Left lung (tissue), 4 donors: ENCODE measurements at regions not wholly inside any gene's neighbourhood (a gene's known extent, or its start where the extent isn't known, plus 50 kb on each side); places are given as distances from the start of the nearest gene placed in this dataset.
A peak's percentile ranks its signal among the peaks of the same experiment; 100 is the strongest.
"Not testable (repeated sequence)": the region's sequence is repeated elsewhere in the genome, so short reads cannot be mapped to it uniquely, and the experiment has no call there.

Source experiments
- ATAC-seq: fragments of 200-7000 bp; cut with Tn5 transposase; one replicate; pipeline ENCODE4 v1.9.1; 2020; ENCODE audit warnings: moderate library complexity
- DNase-seq, 4 donors: peaks; one replicate each; pipeline ENCODE4 v3.0.0-alpha.2; 2013 to 2020
- H3K27ac ChIP-seq, 2 donors: fragments of 200-600 bp; sonication (generic) in 1 of 2; one replicate each; pipeline versions ENCODE4 v1.5.0 to v1.8.0; 2020 to 2021
- H3K27me3 ChIP-seq, 2 donors: fragments of 200-600 bp; sonication (generic) in 1 of 2; one replicate each; pipeline versions ENCODE4 v1.5.0 to v1.8.0; 2020 to 2021
- H3K36me3 ChIP-seq, 2 donors: fragments of 200-600 bp; sonication (generic) in 1 of 2; one replicate each; pipeline versions ENCODE4 v1.5.0 to v1.8.0; 2020 to 2021
- H3K4me1 ChIP-seq, 2 donors: fragments of 200-600 bp; one replicate each; pipeline ENCODE4 v1.8.0; 2021
- H3K4me3 ChIP-seq, 2 donors: fragments of 200-600 bp; sonication (generic) in 1 of 2; one replicate each; pipeline versions ENCODE4 v1.5.0 to v1.8.0; 2020 to 2021; ENCODE audit warnings: mild to moderate bottlenecking in 1 of 2
- H3K9me3 ChIP-seq, 2 donors: fragments of 200-600 bp; sonication (generic) in 1 of 2; one replicate each; pipeline versions ENCODE4 v1.5.0 to v1.8.0; 2020 to 2021
- CTCF ChIP-seq, 2 donors: fragments of 200-600 bp; sonication (generic) in 1 of 2; IDR thresholded peaks; one replicate each; pipeline versions ENCODE4 v1.5.0 to v1.8.0; 2021; ENCODE audit warnings: antibody characterized with exemption in 2 of 2
- intact Hi-C, 2 donors: fragments of 100-400 bp; cut with DNase I; formaldehyde crosslinking; loops; one replicate each; pipeline versions ENCODE4 v1.11.2 to v1.14.2; 2022
- donor health status: DM: no; HTN: yes; CAD: no.
- donor health status: DM: no; HTN: no; CAD: no.

- no peak for ATAC-seq
- Histone ChIP-seq H3K4me1 (no peaks in the 10 kb centered on the region), H3K27ac (no peak overlapping the region), H3K27me3 (no peaks in the 10 kb centered on the region), H3K36me3 (no peaks in the 10 kb centered on the region), H3K4me3 (no peak overlapping the region), H3K9me3 (peaks cover 0 to 6% of the 10 kb centered on the region in 2 donors)
- no peak for TF ChIP-seq CTCF (IDR thresholded peaks at IDR 0.05)
- no peak for DNase-seq
- intact Hi-C loops, result no loop called here
These were observed 153.4 kb downstream of the JRKL start for GRCh38 chr11:96543177-96543576.

- H3K4me3 ChIP-seq, H3K36me3 ChIP-seq, H3K27ac ChIP-seq, H3K4me1 ChIP-seq, ATAC-seq, intact Hi-C loops, H3K27me3 ChIP-seq, H3K9me3 ChIP-seq: not testable (repeated sequence)
- DNase-seq, result peak in 1 of 4 donors; percentile 54
These were observed 155.4 kb downstream of the JRKL start for GRCh38 chr11:96545192-96545591.

GRCh38 chr11:96551136-96551535, 161.3 kb downstream of the JRKL start:
- TF ChIP-seq CTCF (IDR thresholded peaks at IDR 0.05), result no peak
- DNase-seq (no peak), ATAC-seq (no peak)
- Histone ChIP-seq H3K4me3 (no peak overlapping the region), H3K36me3 (no peaks in the 10 kb centered on the region), H3K4me1 (no peaks in the 10 kb centered on the region), H3K27ac (no peak overlapping the region), H3K27me3 (no peaks in the 10 kb centered on the region), H3K9me3 (no peaks in the 10 kb centered on the region)
- intact Hi-C loops, result no loop called here

GRCh38 chr11:96554236-96554820, 164.5 kb downstream of the JRKL start:
- ATAC-seq (no peak), DNase-seq (no peak)
- no peak for TF ChIP-seq CTCF (IDR thresholded peaks at IDR 0.05)
- Histone ChIP-seq H3K4me3 (no peak overlapping the region), H3K27me3 (no peaks in the 10 kb centered on the region), H3K4me1 (no peaks in the 10 kb centered on the region), H3K9me3 (no peaks in the 10 kb centered on the region), H3K27ac (no peak overlapping the region), H3K36me3 (no peaks in the 10 kb centered on the region)
- intact Hi-C loops, result no loop called here

- intact Hi-C loops, ATAC-seq, H3K4me1 ChIP-seq, H3K36me3 ChIP-seq, H3K9me3 ChIP-seq, DNase-seq, H3K27me3 ChIP-seq, H3K4me3 ChIP-seq, H3K27ac ChIP-seq: not testable (repeated sequence)
These were observed 166.0 kb downstream of the JRKL start for GRCh38 chr11:96555826-96556225.

- intact Hi-C loops, H3K4me1 ChIP-seq, DNase-seq, H3K36me3 ChIP-seq, H3K27me3 ChIP-seq, ATAC-seq, H3K4me3 ChIP-seq, H3K27ac ChIP-seq, H3K9me3 ChIP-seq: not testable (repeated sequence)
These were observed 170.9 kb downstream of the JRKL start for GRCh38 chr11:96560727-96561126.

- Histone ChIP-seq H3K4me1 (no peaks in the 10 kb centered on the region), H3K9me3 (no peaks in the 10 kb centered on the region), H3K27me3 (no peaks in the 10 kb centered on the region), H3K4me3 (no peak overlapping the region), H3K36me3 (no peaks in the 10 kb centered on the region), H3K27ac (no peak overlapping the region)
- DNase-seq (peak in 1 of 4 donors; percentile 5), ATAC-seq (peak; percentile 50)
- intact Hi-C loops, result no loop called here
- TF ChIP-seq CTCF (IDR thresholded peaks at IDR 0.05), result no peak
These were observed 177.4 kb downstream of the JRKL start for GRCh38 chr11:96567176-96567575.
